ENCODE measurements at regions not wholly inside any gene's neighbourhood (a gene's known extent, or its start where the extent isn't known, plus 50 kb on each side); places are given as distances from the start of the nearest gene placed in this dataset.
"Not testable (repeated sequence)": the region's sequence is repeated elsewhere in the genome, so short reads cannot be mapped to it uniquely, and the experiment has no call there.

GRCh38 chr19:34871911-34872310, 54.8 kb upstream of the ZNF30 start:
- not testable (repeated sequence) for DNase-seq

- DNase-seq = no peak
Measured at GRCh38 chr19:34867631-34868030, 59.1 kb upstream of the ZNF30 start.

GRCh38 chr19:34865225-34865624, 61.5 kb upstream of the ZNF30 start:
- not testable (repeated sequence) for DNase-seq

DNA sequence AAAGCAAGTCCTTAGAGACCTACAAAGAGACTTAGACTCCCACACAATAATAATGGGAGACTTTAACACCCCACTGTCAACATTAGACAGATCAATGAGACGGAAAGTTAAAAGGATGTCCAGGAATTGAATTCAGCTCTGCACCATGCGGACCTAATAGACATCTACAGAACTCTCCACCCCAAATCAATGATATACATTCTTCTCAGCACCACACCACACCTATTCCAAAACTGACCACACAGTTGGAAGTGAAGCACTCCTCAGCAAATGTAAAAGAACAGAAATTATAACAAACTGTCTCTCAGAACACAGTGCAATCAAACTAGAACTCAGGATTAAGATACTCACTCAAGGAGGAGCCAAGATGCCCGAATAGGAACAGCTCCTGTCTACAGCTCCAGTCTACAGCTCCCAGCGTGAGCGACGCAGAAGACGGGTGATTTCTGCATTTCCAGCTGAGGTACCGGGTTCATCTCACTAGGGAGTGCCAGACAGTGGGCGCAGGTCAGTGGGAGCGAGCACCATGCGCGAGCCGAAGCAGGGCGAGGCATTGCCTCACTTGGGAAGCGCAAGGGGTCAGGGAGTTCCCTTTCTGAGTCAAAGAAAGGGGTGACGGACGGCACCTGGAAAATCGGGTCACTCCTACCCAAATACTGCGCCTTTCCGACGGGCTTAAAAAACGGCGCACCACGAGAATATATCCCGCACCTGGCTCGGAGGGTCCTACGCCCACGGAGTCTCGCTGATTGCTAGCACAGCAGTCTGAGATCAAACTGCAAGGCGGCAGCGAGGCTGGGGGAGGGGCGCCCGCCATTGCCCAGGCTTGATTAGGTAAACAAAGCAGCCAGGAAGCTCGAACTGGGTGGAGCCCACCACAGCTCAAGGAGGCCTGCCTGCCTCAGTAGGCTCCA, 66.6 kb upstream of the ZNF30 start:
- not testable (repeated sequence) for DNase-seq

- not testable (repeated sequence) for DNase-seq
Measured at GRCh38 chr19:34859325-34859724, 67.4 kb upstream of the ZNF30 start.

GRCh38 chr19:34856052-34856451, 70.7 kb upstream of the ZNF30 start:
- no peak for DNase-seq

- no peak for DNase-seq
Measured at GRCh38 chr19:34853369-34853768, 73.3 kb upstream of the ZNF30 start.

DNA sequence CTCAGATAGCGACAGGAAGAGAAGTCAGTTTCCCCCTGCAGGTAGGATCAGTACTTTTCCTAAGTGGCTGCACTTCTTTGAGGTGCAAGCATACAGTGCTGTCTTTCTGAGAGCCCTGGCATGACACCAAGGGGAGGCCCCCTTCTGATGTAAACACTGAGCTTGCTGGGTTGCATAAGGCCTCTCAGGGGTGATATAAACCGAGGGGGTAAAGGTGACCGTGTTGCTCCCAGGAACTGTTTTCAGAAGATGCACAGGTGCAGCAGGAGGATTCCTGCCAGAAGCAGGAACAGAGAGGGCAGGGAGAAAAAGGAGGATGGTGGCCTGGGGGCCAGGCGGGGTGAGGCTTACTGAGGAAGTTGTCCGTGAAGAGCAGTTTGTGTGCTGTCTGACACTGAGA, 74.0 kb upstream of the ZNF30 start:
- DNase-seq = no peak

DNA sequence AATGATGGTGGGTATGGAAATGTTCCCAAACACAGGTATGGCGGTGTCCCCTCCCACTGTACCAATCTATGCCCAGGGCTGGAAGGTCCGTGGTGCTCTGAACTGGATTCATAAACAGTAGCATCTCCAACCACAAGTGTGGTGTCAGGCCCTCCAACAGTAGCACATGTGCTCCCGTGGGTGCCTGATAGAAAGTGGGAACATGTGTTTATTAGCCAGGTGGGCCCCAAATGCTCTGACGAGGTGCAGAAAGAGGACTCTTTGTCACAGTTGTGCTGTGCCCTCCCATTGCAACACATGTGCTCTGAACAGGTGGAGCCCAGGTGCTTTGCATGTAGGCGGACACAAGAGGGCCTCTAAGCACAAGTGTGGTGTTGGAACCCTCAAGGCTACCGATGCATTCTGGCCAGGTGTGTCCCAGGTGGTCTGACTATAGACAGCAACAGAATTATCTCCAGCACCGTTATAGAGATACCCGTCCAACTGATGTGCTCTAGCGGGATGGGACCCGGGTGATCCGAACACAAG, 75.4 kb upstream of the ZNF30 start:
- peak; percentile 9 for DNase-seq

- no peak for DNase-seq
Measured at GRCh38 chr19:34847393-34847792, 74.4 kb upstream of the ZNF599 start.

DNA sequence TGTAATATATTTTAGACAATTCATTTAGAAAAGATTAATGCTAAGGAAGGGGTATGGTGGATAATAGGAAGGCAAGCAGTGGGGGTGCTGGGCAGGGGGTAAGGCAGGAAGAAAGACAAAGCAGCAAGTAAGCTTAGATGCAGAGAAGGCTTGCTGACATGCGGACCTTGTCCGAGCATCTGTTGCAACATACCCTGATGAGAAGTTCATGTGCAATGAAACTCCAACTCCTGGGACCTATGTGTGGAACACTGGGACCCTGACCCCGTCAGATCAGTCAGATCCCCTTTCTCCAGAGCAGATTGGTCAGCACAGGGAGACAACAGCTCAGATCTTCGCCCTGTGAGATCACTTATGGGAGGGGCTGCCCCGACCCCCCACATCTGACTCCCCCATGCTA, 71.3 kb upstream of the ZNF599 start:
- DNase-seq = no peak

GRCh38 chr19:34841780-34842179, 68.8 kb upstream of the ZNF599 start:
- no peak for DNase-seq

DNA sequence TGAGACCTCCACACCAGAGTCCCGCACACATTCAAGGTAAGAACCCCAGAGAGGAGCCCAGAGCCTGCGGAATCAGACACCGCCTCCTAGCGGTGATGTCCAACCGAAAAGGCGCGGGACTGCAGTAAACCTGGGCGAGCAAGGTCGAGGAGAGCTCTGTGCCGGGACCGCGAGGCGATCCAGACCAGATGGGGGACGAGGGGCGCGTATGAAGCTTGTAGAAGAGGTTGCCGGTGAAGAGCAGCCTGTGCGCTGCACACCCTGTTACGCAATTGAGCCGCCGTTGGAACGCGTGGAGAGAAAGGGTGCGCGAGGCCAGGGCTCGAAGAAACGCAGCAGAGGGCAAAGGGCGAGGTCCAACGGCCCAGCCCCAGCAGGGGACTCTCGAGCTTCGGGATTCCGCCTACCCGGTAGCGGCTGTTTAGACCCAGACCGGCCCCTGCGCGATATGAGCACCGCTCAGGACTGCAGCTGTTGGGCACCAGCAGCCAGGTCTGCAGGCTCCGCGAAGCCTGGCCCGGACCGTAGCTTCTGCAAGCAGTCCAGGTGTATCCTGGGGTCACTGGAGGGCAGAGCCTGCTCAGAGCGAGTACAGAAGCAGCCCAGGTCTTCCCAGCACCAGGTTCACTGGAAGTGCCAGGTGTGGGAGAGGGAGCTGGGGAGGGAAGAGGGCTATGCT, 65.9 kb upstream of the ZNF599 start:
- no peak for DNase-seq

GRCh38 chr19:34838248-34838647, 65.2 kb upstream of the ZNF599 start:
- DNase-seq = no peak

DNA sequence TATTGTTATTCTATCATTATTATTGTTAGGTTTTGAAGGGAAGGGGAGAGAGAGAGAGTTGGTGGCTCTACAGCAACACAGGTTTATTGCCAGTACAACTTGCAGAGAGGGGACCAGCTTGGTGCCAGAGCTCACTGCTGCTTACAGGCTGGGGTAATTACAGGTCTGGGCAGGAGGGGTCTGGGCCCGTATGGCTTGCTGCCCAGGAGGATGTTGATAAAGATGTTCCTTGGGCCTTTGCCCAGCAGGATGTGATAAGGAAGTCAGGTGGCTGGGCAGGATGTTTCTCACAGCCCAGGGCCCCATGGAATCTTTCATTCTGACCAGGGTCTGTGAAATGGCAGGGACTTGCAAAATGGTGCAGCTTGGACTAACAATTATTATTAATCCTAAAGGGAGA, 64.2 kb upstream of the ZNF599 start:
- peak; percentile 49 for DNase-seq

- DNase-seq = no peak
Measured at GRCh38 chr19:34835631-34836351, 62.8 kb upstream of the ZNF599 start.

GRCh38 chr19:34834472-34835061, 61.6 kb upstream of the ZNF599 start:
- DNase-seq = no peak

- no peak for DNase-seq
Measured at GRCh38 chr19:34832581-34833112, 59.6 kb upstream of the ZNF599 start.

GRCh38 chr19:34831714-34832113, 58.7 kb upstream of the ZNF599 start:
- no peak for DNase-seq

- DNase-seq = no peak
Measured at GRCh38 chr19:34828156-34828555, 55.1 kb upstream of the ZNF599 start.

DNA sequence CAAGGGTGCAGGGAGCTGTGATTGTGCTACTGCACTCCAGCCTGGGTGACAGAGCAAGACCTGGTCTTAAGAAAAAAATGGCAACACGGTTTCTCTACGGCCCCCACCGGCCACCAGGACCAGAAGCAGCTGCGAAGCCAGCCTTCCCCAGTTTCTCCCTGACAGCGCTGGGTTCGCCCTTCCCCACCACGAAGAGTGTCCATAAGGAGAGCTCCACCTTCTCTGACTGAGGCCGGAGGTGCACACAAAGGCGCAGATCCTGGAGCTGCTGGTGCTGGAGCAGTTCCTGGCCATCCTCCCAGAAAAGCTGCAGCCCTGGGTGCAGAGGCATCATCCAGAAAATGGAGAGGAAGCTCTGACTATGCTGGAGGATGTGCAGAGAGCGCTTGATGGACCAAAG, 52.2 kb upstream of the ZNF599 start:
- DNase-seq = no peak

- DNase-seq = no peak
Measured at GRCh38 chr19:34824686-34825085, 51.7 kb upstream of the ZNF599 start.

Measured in COR-L47 (cell line).